ENCODE measurements at regions not wholly inside any gene's neighbourhood (a gene's known extent, or its start where the extent isn't known, plus 50 kb on each side); places are given as distances from the start of the nearest gene placed in this dataset.

- TF ChIP-seq CTCF (IDR thresholded peaks at IDR 0.05; ENCODE audit: insufficient read depth, low read length) = no peak
- no peak for TF ChIP-seq REST (IDR thresholded peaks at IDR 0.05; ENCODE audit: insufficient replicate concordance, low read depth)
- TF ChIP-seq POLR2AphosphoS5 (IDR thresholded peaks at IDR 0.05; ENCODE audit: low read depth) = no peak
Measured at GRCh38 chr13:72230131-72230530, 363.1 kb upstream of the DACH1 start.
